ENCODE measurements at regions not wholly inside any gene's neighbourhood (a gene's known extent, or its start where the extent isn't known, plus 50 kb on each side); places are given as distances from the start of the nearest gene placed in this dataset.
"Not testable (repeated sequence)": the region's sequence is repeated elsewhere in the genome, so short reads cannot be mapped to it uniquely, and the experiment has no call there.

- DNase-seq = no peak
Measured at GRCh38 chr12:13440844-13441243, 244.3 kb downstream of the EMP1 start.

GRCh38 chr12:13437541-13437940 lies 241.0 kb downstream of the EMP1 start:
- no peak for DNase-seq

DNA sequence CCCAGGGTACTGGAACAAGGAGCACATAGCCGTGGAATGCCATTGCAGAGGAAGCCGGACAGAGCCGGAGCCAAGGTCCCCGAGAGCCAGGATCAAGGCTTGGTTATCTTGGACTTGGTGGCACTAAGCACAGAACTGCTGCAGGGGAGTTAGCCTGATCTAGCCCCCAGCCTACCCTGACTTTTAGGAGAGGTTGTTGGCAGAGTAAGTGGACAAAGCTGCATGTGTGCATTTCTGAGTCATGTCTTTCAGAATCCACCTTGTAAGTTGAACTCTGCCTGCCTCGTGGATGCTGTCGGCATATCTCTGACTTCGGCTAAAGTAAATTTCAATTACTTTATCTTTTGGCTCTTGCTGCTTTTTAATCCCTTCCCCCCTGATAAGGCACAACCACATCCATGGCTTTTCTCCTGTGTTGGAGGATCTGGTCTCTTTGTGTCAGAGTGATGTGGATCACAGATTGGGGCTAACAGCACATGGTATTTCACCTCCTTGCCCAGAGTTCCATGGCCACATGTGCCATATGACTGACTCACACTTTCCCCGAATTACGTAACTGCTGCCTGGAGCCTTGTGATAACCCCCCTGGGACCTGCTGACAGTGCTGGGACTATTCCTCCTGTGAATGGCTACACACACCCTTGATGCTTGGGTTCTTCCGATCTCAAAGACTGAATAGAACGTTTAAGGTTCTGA lies 240.3 kb downstream of the EMP1 start:
- no peak for DNase-seq

DNA sequence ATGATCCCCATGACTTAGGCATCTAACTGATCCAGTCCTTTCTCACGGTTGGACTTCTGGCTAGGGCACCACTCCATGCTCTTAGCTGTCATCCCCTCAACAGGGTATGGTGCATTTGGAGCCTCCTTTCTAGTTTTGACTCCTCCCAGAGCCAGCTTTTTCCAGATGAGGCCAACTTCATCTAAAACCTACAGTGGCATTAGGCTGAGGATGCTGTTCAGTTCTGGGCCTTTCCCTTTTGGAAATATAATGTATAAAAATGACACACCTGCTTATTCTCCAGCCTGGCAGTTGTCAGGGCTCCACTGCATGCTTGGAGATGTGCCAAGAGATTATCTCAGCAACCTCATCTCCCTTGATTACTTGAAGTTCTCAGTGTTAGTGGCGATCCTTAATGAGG lies 239.7 kb downstream of the EMP1 start:
- no peak for DNase-seq

DNA sequence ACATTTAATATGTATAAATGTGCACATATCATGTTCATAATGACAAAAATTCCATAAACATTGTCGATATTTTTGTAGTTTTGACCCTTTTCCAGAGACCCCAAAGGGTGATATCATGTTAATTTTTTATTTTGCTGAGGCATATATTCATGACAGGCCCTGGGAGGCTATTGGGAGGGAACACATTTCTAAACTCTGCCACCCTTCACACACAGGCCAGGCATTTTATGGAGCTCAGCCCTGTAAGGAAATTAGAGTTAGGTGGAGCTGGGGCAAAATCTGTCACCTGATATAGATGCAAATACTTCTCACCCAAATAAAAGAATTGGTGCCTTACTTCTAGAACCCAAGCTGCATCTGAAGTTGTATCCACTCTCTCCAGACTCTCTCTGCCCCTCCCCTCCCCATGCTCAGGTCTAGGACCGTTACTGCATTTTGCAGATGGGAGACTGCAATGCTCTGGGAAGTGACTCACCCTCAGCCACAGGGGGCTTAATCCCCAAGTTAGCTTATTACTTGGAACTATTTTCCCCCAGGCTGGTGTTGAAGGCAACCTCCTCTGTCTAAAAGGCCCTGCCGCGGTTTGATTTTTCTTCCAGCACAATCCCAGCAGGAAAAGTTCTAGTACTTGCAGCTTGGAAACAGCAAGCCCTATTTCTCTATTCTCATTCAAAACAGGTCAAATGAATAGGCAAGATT lies 238.9 kb downstream of the EMP1 start:
- DNase-seq = no peak

- no peak for DNase-seq
Measured at GRCh38 chr12:13433768-13434167, 237.2 kb downstream of the EMP1 start.

DNA sequence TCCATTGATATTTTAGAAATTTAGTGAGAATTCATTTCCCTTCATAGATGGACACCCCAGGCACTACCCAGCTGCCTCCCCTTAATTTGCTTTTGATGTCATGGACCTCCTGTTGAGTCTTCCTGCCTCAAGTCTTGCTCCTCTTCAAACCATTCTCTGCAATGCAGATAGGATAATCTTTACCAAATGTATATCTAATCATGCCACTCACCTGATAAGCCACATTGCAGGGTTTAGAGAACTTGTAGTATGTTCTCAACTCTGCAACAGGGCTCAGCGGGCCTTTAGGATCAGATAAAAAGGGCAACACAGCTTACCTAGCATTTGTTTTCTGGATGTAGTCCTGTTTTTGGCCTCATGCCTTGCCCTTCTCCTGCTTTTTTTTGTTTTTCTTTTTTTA lies 234.5 kb downstream of the EMP1 start:
- no peak for DNase-seq

- peak; percentile 39 for DNase-seq
Measured at GRCh38 chr12:13428538-13429265, 232.2 kb downstream of the EMP1 start.

DNA sequence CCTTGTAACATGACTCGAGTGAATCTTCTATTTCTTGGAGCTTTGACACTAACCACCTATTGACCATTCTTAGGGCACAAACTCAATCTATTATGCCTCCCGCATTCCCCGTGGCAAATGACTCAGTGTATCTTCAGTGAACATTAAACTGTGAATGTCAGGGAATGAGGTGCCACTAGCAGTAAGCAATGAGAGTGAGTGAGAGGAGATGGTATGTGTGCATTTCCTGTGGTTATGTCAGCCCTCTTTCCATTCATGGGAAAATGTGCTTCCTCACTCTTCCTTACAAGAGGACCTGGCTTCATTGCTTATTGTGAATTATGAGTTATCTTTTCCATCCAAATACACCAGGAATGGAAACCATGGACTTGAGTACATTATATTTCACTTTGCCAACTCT lies 229.2 kb downstream of the EMP1 start:
- no peak for DNase-seq

DNA sequence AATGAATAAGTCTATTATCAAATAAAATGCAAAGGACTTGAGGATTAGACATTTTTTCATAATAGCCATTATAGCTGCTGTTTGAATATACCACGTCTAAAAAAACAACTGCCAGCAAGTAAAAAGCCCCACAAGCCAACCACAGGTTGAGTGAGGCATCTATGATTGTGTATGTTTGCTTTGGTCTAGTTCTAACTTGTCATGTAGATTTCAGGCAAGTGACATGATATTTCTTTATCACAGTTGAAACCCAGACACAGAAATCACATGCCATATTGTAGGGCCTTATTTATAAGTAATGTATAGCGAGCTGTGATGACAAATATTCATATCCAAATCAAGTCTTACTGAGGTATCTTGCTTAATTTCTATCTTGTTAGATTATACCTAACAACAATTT lies 225.8 kb downstream of the EMP1 start:
- no peak for DNase-seq

GRCh38 chr12:13417516-13417915 lies 221.0 kb downstream of the EMP1 start:
- no peak for DNase-seq

- DNase-seq = no peak
Measured at GRCh38 chr12:13411287-13411686, 214.8 kb downstream of the EMP1 start.

DNA sequence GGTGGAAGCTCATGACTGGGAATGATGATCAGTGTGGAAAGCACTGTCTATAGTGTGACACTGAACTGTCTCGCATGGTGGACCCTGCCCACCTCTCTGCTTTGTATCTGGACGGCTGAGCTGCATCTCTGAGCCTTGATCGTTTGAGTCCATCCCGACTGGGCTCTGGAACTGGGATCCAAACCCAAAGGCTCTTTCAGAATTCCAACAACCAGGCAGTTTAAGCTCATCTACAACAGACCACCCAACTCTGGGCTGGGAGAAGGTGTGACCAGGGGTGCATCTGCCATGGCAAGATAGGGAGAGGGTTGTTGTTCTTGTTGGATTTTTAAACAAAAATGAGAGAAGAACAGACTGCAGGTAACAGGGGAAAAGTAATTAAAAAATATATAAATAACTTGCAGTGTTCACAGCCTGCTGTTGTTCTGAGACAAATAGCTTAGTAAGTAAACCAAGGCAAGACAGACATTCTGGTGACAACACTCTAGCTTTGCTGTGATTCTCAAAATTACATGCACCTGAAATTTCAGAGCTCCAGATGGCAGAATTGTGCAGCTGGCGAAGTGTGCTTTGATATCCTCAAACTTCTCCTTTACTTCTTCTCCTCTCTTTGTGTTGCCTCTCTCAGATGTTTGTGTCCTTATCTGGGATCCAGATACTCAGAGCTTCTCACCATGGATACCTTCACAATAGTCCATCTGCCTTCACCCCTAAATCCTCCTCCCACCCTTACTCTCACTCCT lies 209.6 kb downstream of the EMP1 start:
- DNase-seq = no peak

DNA sequence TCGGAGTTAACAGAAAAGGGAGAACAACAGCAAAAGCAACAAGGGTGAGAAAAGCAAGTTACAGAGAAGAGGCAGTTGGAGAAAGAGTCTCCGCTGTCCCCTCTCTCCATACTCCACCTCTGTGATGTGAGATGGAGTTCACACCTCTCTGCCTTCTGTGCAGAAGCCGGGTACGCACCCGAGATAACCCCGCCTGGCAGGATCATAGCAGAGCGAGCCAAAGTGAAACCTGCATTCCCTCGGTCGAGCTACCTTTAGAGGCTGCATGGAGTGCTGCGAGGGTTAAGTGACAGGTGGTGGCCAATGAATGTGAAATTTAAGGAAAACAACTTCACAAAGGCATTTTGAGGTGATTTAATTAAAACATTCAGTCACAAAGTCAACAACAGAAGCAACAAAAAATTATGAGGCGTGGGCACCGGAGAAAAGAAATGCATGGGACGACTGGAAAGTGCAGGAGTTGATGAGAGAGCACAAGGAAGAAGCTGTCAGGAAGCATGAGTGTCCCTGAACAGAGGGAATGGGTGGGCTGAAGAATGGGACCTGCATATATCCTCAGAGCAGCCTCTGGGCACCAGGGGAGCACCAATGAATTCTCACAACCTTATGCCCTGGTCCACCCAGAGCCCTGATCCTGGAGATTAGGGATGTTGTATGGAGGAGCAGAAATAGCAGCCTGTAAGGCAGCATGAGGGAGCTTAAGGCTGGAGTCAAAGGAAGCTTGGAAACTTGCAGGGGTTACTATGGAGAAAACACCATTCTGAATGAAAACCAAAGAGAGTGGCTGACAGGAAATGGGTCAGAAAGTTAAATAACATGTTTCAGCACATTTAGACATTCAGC lies 208.3 kb downstream of the EMP1 start:
- DNase-seq = no peak

DNA sequence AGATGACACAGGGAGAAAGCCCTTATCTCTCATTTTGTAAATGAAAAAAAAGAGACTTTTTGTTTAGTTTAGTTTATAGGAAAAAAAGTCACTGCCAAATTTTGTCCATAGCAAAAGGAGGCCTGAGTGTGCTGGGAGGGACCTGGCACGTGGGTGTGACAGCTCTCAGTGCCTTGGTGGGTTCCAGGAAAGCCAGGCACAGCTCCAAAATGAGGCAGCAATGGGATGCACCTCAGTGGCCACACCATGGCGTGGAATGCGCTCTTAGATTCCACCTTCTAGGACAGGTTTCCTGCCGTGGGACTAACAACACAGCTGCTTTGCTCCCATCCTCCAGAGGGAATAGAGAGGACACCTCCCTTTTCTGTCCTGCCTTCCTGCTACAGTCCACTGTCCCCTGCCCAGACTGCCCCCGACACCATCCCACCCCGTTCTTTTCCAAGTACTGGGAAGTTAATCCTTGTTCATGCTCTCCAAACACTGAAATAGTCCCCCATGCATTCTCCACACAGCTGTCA lies 207.6 kb downstream of the EMP1 start:
- no peak for DNase-seq

- DNase-seq = not testable (repeated sequence)
Measured at GRCh38 chr12:13391375-13391774, 194.8 kb downstream of the EMP1 start.

GRCh38 chr12:13390918-13391317 lies 194.4 kb downstream of the EMP1 start:
- DNase-seq = no peak

GRCh38 chr12:13390381-13390861 lies 193.9 kb downstream of the EMP1 start:
- DNase-seq = peak; percentile 82

- DNase-seq = no peak
Measured at GRCh38 chr12:13387101-13387500, 190.6 kb downstream of the EMP1 start.

GRCh38 chr12:13386323-13387039 lies 190.0 kb downstream of the EMP1 start:
- no peak for DNase-seq

All from muscle of arm (tissue), 1 donor.